Cardiac muscle cell (in vitro differentiated cells and primary cell): ENCODE measurements at regions not wholly inside any gene's neighbourhood (a gene's known extent, or its start where the extent isn't known, plus 50 kb on each side); places are given as distances from the start of the nearest gene placed in this dataset.

Experiments
- DNase-seq, 2 donors: peaks; one replicate each; pipeline versions ENCODE4 v3.0.0 to v3.0.0-alpha.2; 2010 to 2017; ENCODE audit warnings: low read depth in 1 of 2, low spot score in 1 of 2
- H3K27ac ChIP-seq: fragments of 200-600 bp; sonication (generic); 2 replicates; pipeline ENCODE4 v1.5.1; 2016
- H3K27me3 ChIP-seq: fragments of 200-600 bp; sonication (generic); 2 replicates; pipeline ENCODE4 v1.6.0; 2016; ENCODE audit warnings: control low read depth
- H3K36me3 ChIP-seq: fragments of 200-600 bp; sonication (generic); 2 replicates; pipeline ENCODE4 v1.5.1; 2016; ENCODE audit warnings: control low read depth
- H3K4me1 ChIP-seq: fragments of 200-600 bp; sonication (generic); 2 replicates; pipeline ENCODE4 v1.8.1; 2017; ENCODE audit warnings: low read depth, mild to moderate bottlenecking, mixed run types
- H3K4me3 ChIP-seq: fragments of 200-600 bp; sonication (generic); 2 replicates; pipeline ENCODE4 v1.5.1; 2016; ENCODE audit warnings: mild to moderate bottlenecking
- H3K9me3 ChIP-seq: fragments of 200-600 bp; sonication (generic); 2 replicates; pipeline ENCODE4 v1.5.1; 2017; ENCODE audit warnings: low read depth, mild to moderate bottlenecking, control low read depth
- CTCF ChIP-seq: IDR thresholded peaks from 2 replicates; pipeline ENCODE4 v1.5.1; 2012; ENCODE audit warnings: low read depth, mild to moderate bottlenecking, low read length

GRCh38 chr5:99248066-99248465 lies 319.3 kb upstream of the CHD1 start:
- no peak overlapping the region for H3K4me3 ChIP-seq
- no peak for DNase-seq
- TF ChIP-seq CTCF = no peak
- no peaks in the 10 kb centered on the region for H3K36me3 ChIP-seq
- no peaks in the 10 kb centered on the region for H3K9me3 ChIP-seq
- H3K27ac ChIP-seq = no peak overlapping the region
- no peaks in the 10 kb centered on the region for H3K4me1 ChIP-seq
- H3K27me3 ChIP-seq = no peaks in the 10 kb centered on the region

- no peak for TF ChIP-seq CTCF
- H3K4me1 ChIP-seq = no peaks in the 10 kb centered on the region
- H3K4me3 ChIP-seq = no peak overlapping the region
- no peak overlapping the region for H3K27ac ChIP-seq
- no peak for DNase-seq
- H3K27me3 ChIP-seq = no peaks in the 10 kb centered on the region
- H3K36me3 ChIP-seq = no peaks in the 10 kb centered on the region
- H3K9me3 ChIP-seq = no peaks in the 10 kb centered on the region
Measured at GRCh38 chr5:99247346-99247745, 318.5 kb upstream of the CHD1 start.

GRCh38 chr5:99243111-99243510 lies 314.3 kb upstream of the CHD1 start:
- Histone ChIP-seq H3K27me3 (no peaks in the 10 kb centered on the region), H3K27ac (no peak overlapping the region), H3K4me1 (peaks cover 8% of the 10 kb centered on the region), H3K9me3 (no peaks in the 10 kb centered on the region), H3K4me3 (no peak overlapping the region), H3K36me3 (no peaks in the 10 kb centered on the region)
- TF ChIP-seq CTCF = no peak
- DNase-seq = no peak

- no peak overlapping the region for H3K4me3 ChIP-seq
- H3K27ac ChIP-seq = no peak overlapping the region
- no peak for DNase-seq
- H3K36me3 ChIP-seq = no peaks in the 10 kb centered on the region
- H3K27me3 ChIP-seq = no peaks in the 10 kb centered on the region
- H3K9me3 ChIP-seq = no peaks in the 10 kb centered on the region
- no peak for TF ChIP-seq CTCF
- peaks cover 8% of the 10 kb centered on the region for H3K4me1 ChIP-seq
Measured at GRCh38 chr5:99239826-99240360, 311.1 kb upstream of the CHD1 start.

- H3K36me3 ChIP-seq = no peaks in the 10 kb centered on the region
- no peak for DNase-seq
- no peak for TF ChIP-seq CTCF
- H3K9me3 ChIP-seq = peaks cover 3% of the 10 kb centered on the region
- H3K27ac ChIP-seq = no peak overlapping the region
- no peak overlapping the region for H3K4me3 ChIP-seq
- no peaks in the 10 kb centered on the region for H3K4me1 ChIP-seq
- H3K27me3 ChIP-seq = no peaks in the 10 kb centered on the region
Measured at GRCh38 chr5:99191206-99191745, 262.5 kb upstream of the CHD1 start.
